ENCODE measurements at regions not wholly inside any gene's neighbourhood (a gene's known extent, or its start where the extent isn't known, plus 50 kb on each side); places are given as distances from the start of the nearest gene placed in this dataset.

GRCh38 chr20:37643400-37643799 lies 50.4 kb upstream of the CTNNBL1 start:
- Histone ChIP-seq H3K4me3 (ENCODE audit: low read length) (no peak overlapping the region), H3K4me1 (ENCODE audit: insufficient read depth, low read length) (no peaks in the 10 kb centered on the region), H3K27me3 (ENCODE audit: insufficient read depth, low read length, poor library complexity, severe bottlenecking) (no peaks in the 10 kb centered on the region), H3K27ac (ENCODE audit: low read depth, low read length) (no peak overlapping the region), H3K9me3 (ENCODE audit: low read length) (no peaks in the 10 kb centered on the region), H3K36me3 (ENCODE audit: insufficient read depth, low read length) (no peaks in the 10 kb centered on the region)
- H3K4me1 Mint-ChIP-seq: no peaks in the 10 kb centered on the region
- DNase-seq: no peak
- ChIA-PET POLR2A (no interaction called here), CTCF (no interaction called here)
- H3K27me3 Mint-ChIP-seq: peaks cover 27 to 69% of the 10 kb centered on the region in 2 donors
- peak overlapping the region in 1 of 7 donors; percentile 2 for H3K4me3 Mint-ChIP-seq
- H3K36me3 Mint-ChIP-seq: no peaks in the 10 kb centered on the region
- H3K27ac Mint-ChIP-seq: no peak overlapping the region
- no peaks in the 10 kb centered on the region for H3K9me3 Mint-ChIP-seq

- no peak overlapping the region for H3K4me3 ChIP-seq (ENCODE audit: low read length)
- H3K27me3 ChIP-seq (ENCODE audit: insufficient read depth, low read length, poor library complexity, severe bottlenecking): no peaks in the 10 kb centered on the region
- H3K4me1 ChIP-seq (ENCODE audit: insufficient read depth, low read length): no peaks in the 10 kb centered on the region
- Mint-ChIP-seq H3K27ac (no peak overlapping the region), H3K4me1 (no peaks in the 10 kb centered on the region), H3K36me3 (no peaks in the 10 kb centered on the region), H3K4me3 (no peak overlapping the region), H3K27me3 (peaks cover 27 to 67% of the 10 kb centered on the region in 2 donors), H3K9me3 (no peaks in the 10 kb centered on the region)
- H3K36me3 ChIP-seq (ENCODE audit: insufficient read depth, low read length): no peaks in the 10 kb centered on the region
- CTCF ChIA-PET: no interaction called here
- no peak for DNase-seq
- no peaks in the 10 kb centered on the region for H3K9me3 ChIP-seq (ENCODE audit: low read length)
- H3K27ac ChIP-seq (ENCODE audit: low read depth, low read length): no peak overlapping the region
- POLR2A ChIA-PET: no interaction called here
These were observed 51.6 kb upstream of the CTNNBL1 start for GRCh38 chr20:37642246-37642645.

- ChIA-PET POLR2A (no interaction called here), CTCF (no interaction called here)
- Mint-ChIP-seq H3K4me1 (no peaks in the 10 kb centered on the region), H3K27me3 (peaks cover 30 to 74% of the 10 kb centered on the region in 2 donors), H3K4me3 (no peak overlapping the region), H3K36me3 (no peaks in the 10 kb centered on the region), H3K27ac (no peak overlapping the region), H3K9me3 (peaks cover 0 to 5% (median 0%) of the 10 kb centered on the region in 5 donors)
- Histone ChIP-seq H3K27ac (ENCODE audit: low read depth, low read length) (no peak overlapping the region), H3K4me1 (ENCODE audit: insufficient read depth, low read length) (no peaks in the 10 kb centered on the region), H3K9me3 (ENCODE audit: low read length) (no peaks in the 10 kb centered on the region), H3K36me3 (ENCODE audit: insufficient read depth, low read length) (no peaks in the 10 kb centered on the region), H3K27me3 (ENCODE audit: insufficient read depth, low read length, poor library complexity, severe bottlenecking) (no peaks in the 10 kb centered on the region), H3K4me3 (ENCODE audit: low read length) (no peak overlapping the region)
- DNase-seq: no peak
These were observed 52.9 kb upstream of the CTNNBL1 start for GRCh38 chr20:37640600-37641561.

GRCh38 chr20:37638527-37638926 lies 55.3 kb upstream of the CTNNBL1 start:
- H3K4me3 ChIP-seq (ENCODE audit: low read length): no peak overlapping the region
- H3K27me3 ChIP-seq (ENCODE audit: insufficient read depth, low read length, poor library complexity, severe bottlenecking): no peaks in the 10 kb centered on the region
- H3K27me3 Mint-ChIP-seq: peaks cover 26 to 70% of the 10 kb centered on the region in 2 donors
- H3K9me3 ChIP-seq (ENCODE audit: low read length): peaks cover 4% of the 10 kb centered on the region
- H3K9me3 Mint-ChIP-seq: peaks cover 0 to 11% (median 2%) of the 10 kb centered on the region in 5 donors
- no peaks in the 10 kb centered on the region for H3K36me3 Mint-ChIP-seq
- H3K4me1 Mint-ChIP-seq: no peaks in the 10 kb centered on the region
- H3K27ac ChIP-seq (ENCODE audit: low read depth, low read length): no peak overlapping the region
- H3K27ac Mint-ChIP-seq: no peak overlapping the region
- POLR2A ChIA-PET: no interaction called here
- H3K36me3 ChIP-seq (ENCODE audit: insufficient read depth, low read length): no peaks in the 10 kb centered on the region
- no peak for DNase-seq
- CTCF ChIA-PET: interaction anchor here (1.4 kb wide), 1 partner anchor 17 kb away, joined by 3 read pairs; no protein-coding TSS in a partner anchor
- no peak overlapping the region for H3K4me3 Mint-ChIP-seq
- no peaks in the 10 kb centered on the region for H3K4me1 ChIP-seq (ENCODE audit: insufficient read depth, low read length)

- Mint-ChIP-seq H3K27ac (no peak overlapping the region), H3K9me3 (peaks cover 0 to 11% (median 3%) of the 10 kb centered on the region in 5 donors), H3K4me1 (no peaks in the 10 kb centered on the region), H3K27me3 (peaks cover 29 to 74% of the 10 kb centered on the region in 2 donors), H3K36me3 (no peaks in the 10 kb centered on the region), H3K4me3 (no peak overlapping the region)
- peaks cover 4% of the 10 kb centered on the region for H3K9me3 ChIP-seq (ENCODE audit: low read length)
- H3K27me3 ChIP-seq (ENCODE audit: insufficient read depth, low read length, poor library complexity, severe bottlenecking): no peaks in the 10 kb centered on the region
- H3K4me1 ChIP-seq (ENCODE audit: insufficient read depth, low read length): no peaks in the 10 kb centered on the region
- CTCF ChIA-PET: no interaction called here
- H3K27ac ChIP-seq (ENCODE audit: low read depth, low read length): no peak overlapping the region
- no peak overlapping the region for H3K4me3 ChIP-seq (ENCODE audit: low read length)
- no peak for DNase-seq
- POLR2A ChIA-PET: no interaction called here
- H3K36me3 ChIP-seq (ENCODE audit: insufficient read depth, low read length): no peaks in the 10 kb centered on the region
These were observed 56.9 kb upstream of the CTNNBL1 start for GRCh38 chr20:37636977-37637376.

- Mint-ChIP-seq H3K36me3 (no peaks in the 10 kb centered on the region), H3K27me3 (peaks cover 29 to 74% of the 10 kb centered on the region in 2 donors), H3K4me1 (no peaks in the 10 kb centered on the region), H3K4me3 (no peak overlapping the region), H3K9me3 (peaks cover 0 to 11% (median 3%) of the 10 kb centered on the region in 5 donors), H3K27ac (no peak overlapping the region)
- POLR2A ChIA-PET: no interaction called here
- H3K27me3 ChIP-seq (ENCODE audit: insufficient read depth, low read length, poor library complexity, severe bottlenecking): no peaks in the 10 kb centered on the region
- H3K9me3 ChIP-seq (ENCODE audit: low read length): peaks cover 4% of the 10 kb centered on the region
- no peaks in the 10 kb centered on the region for H3K36me3 ChIP-seq (ENCODE audit: insufficient read depth, low read length)
- DNase-seq: no peak
- no peak overlapping the region for H3K4me3 ChIP-seq (ENCODE audit: low read length)
- no peak overlapping the region for H3K27ac ChIP-seq (ENCODE audit: low read depth, low read length)
- no peaks in the 10 kb centered on the region for H3K4me1 ChIP-seq (ENCODE audit: insufficient read depth, low read length)
- CTCF ChIA-PET: no interaction called here
These were observed 57.4 kb upstream of the CTNNBL1 start for GRCh38 chr20:37636212-37636975.

- Mint-ChIP-seq H3K9me3 (peaks cover 0 to 9% (median 7%) of the 10 kb centered on the region in 5 donors), H3K27ac (no peak overlapping the region), H3K36me3 (no peaks in the 10 kb centered on the region), H3K4me3 (no peak overlapping the region), H3K4me1 (no peaks in the 10 kb centered on the region), H3K27me3 (peaks cover 30 to 76% of the 10 kb centered on the region in 2 donors)
- Histone ChIP-seq H3K4me1 (ENCODE audit: insufficient read depth, low read length) (no peaks in the 10 kb centered on the region), H3K27me3 (ENCODE audit: insufficient read depth, low read length, poor library complexity, severe bottlenecking) (no peaks in the 10 kb centered on the region), H3K27ac (ENCODE audit: low read depth, low read length) (no peak overlapping the region), H3K36me3 (ENCODE audit: insufficient read depth, low read length) (no peaks in the 10 kb centered on the region), H3K9me3 (ENCODE audit: low read length) (peaks cover 4% of the 10 kb centered on the region), H3K4me3 (ENCODE audit: low read length) (no peak overlapping the region)
- no peak for DNase-seq
- ChIA-PET POLR2A (no interaction called here), CTCF (interaction anchor here (0.6 kb wide), 1 partner anchor 362 kb away, joined by 4 read pairs; no protein-coding TSS in a partner anchor)
These were observed 62.8 kb upstream of the CTNNBL1 start for GRCh38 chr20:37630993-37631392.

- DNase-seq: no peak
- Histone ChIP-seq H3K4me3 (ENCODE audit: low read length) (no peak overlapping the region), H3K4me1 (ENCODE audit: insufficient read depth, low read length) (no peaks in the 10 kb centered on the region), H3K9me3 (ENCODE audit: low read length) (peaks cover 4% of the 10 kb centered on the region), H3K27me3 (ENCODE audit: insufficient read depth, low read length, poor library complexity, severe bottlenecking) (no peaks in the 10 kb centered on the region), H3K27ac (ENCODE audit: low read depth, low read length) (no peak overlapping the region), H3K36me3 (ENCODE audit: insufficient read depth, low read length) (no peaks in the 10 kb centered on the region)
- Mint-ChIP-seq H3K27me3 (peaks cover 29 to 78% of the 10 kb centered on the region in 2 donors), H3K4me1 (no peaks in the 10 kb centered on the region), H3K27ac (no peak overlapping the region), H3K9me3 (peaks cover 0 to 8% (median 2%) of the 10 kb centered on the region in 5 donors), H3K4me3 (no peak overlapping the region), H3K36me3 (no peaks in the 10 kb centered on the region)
- ChIA-PET POLR2A (no interaction called here), CTCF (no interaction called here)
These were observed 63.7 kb upstream of the CTNNBL1 start for GRCh38 chr20:37630166-37630565.

Measured in CD8-positive, alpha-beta memory T cell (primary cell).